ENCODE measurements at regions not wholly inside any gene's neighbourhood (a gene's known extent, or its start where the extent isn't known, plus 50 kb on each side); places are given as distances from the start of the nearest gene placed in this dataset.
"Not testable (repeated sequence)": the region's sequence is repeated elsewhere in the genome, so short reads cannot be mapped to it uniquely, and the experiment has no call there.

GRCh38 chr1:187703138-187704130, 874.7 kb downstream of the PLA2G4A start:
- DNase-seq (ENCODE audit: low read depth in 2 of 2): not testable (repeated sequence)

- DNase-seq (ENCODE audit: low read depth in 2 of 2): no peak
Observed at GRCh38 chr1:187714470-187714869, 885.7 kb downstream of the PLA2G4A start.

- no peak for DNase-seq (ENCODE audit: low read depth in 2 of 2)
Observed at GRCh38 chr1:187715483-187715882, 886.7 kb downstream of the PLA2G4A start.

GRCh38 chr1:187716160-187716559, 887.4 kb downstream of the PLA2G4A start:
- no peak for DNase-seq (ENCODE audit: low read depth in 2 of 2)

- DNase-seq (ENCODE audit: low read depth in 2 of 2): no peak
Observed at GRCh38 chr1:187718527-187718926, 889.8 kb downstream of the PLA2G4A start.

GRCh38 chr1:187721216-187721615, 892.5 kb downstream of the PLA2G4A start:
- no peak for DNase-seq (ENCODE audit: low read depth in 2 of 2)

- no peak for DNase-seq (ENCODE audit: low read depth in 2 of 2)
Observed at GRCh38 chr1:187725216-187725615, 896.5 kb downstream of the PLA2G4A start.

- DNase-seq (ENCODE audit: low read depth in 2 of 2): no peak
Observed at GRCh38 chr1:187733232-187733631, 904.5 kb downstream of the PLA2G4A start.

GRCh38 chr1:187734427-187734826, 905.7 kb downstream of the PLA2G4A start:
- no peak for DNase-seq (ENCODE audit: low read depth in 2 of 2)

- no peak for DNase-seq (ENCODE audit: low read depth in 2 of 2)
Observed at GRCh38 chr1:187744665-187745064, 915.9 kb downstream of the PLA2G4A start.

GRCh38 chr1:187755536-187755935, 926.8 kb downstream of the PLA2G4A start:
- no peak for DNase-seq (ENCODE audit: low read depth in 2 of 2)

- DNase-seq (ENCODE audit: low read depth in 2 of 2): not testable (repeated sequence)
Observed at GRCh38 chr1:187756684-187757083, 927.9 kb downstream of the PLA2G4A start.

GRCh38 chr1:187759825-187760333, 931.1 kb downstream of the PLA2G4A start:
- DNase-seq (ENCODE audit: low read depth in 2 of 2): no peak

GRCh38 chr1:187762118-187762517, 933.4 kb downstream of the PLA2G4A start:
- no peak for DNase-seq (ENCODE audit: low read depth in 2 of 2)

- DNase-seq (ENCODE audit: low read depth in 2 of 2): no peak
Observed at GRCh38 chr1:187763465-187763864, 934.7 kb downstream of the PLA2G4A start.

GRCh38 chr1:187763976-187764375, 935.2 kb downstream of the PLA2G4A start:
- no peak for DNase-seq (ENCODE audit: low read depth in 2 of 2)

- DNase-seq (ENCODE audit: low read depth in 2 of 2): no peak
Observed at GRCh38 chr1:187771396-187771795, 942.6 kb downstream of the PLA2G4A start.

GRCh38 chr1:187773168-187773567, 944.4 kb downstream of the PLA2G4A start:
- DNase-seq (ENCODE audit: low read depth in 2 of 2): no peak

- no peak for DNase-seq (ENCODE audit: low read depth in 2 of 2)
Observed at GRCh38 chr1:187787736-187788135, 959.0 kb downstream of the PLA2G4A start.

- no peak for DNase-seq (ENCODE audit: low read depth in 2 of 2)
Observed at GRCh38 chr1:187788718-187789117, 960.0 kb downstream of the PLA2G4A start.

GRCh38 chr1:187790724-187791123, 962.0 kb downstream of the PLA2G4A start:
- DNase-seq (ENCODE audit: low read depth in 2 of 2): no peak

- no peak for DNase-seq (ENCODE audit: low read depth in 2 of 2)
Observed at GRCh38 chr1:187794561-187794960, 965.8 kb downstream of the PLA2G4A start.

- DNase-seq (ENCODE audit: low read depth in 2 of 2): no peak
Observed at GRCh38 chr1:187809549-187809948, 980.8 kb downstream of the PLA2G4A start.
